Liver (tissue), 3 donors: ENCODE measurements at regions not wholly inside any gene's neighbourhood (a gene's known extent, or its start where the extent isn't known, plus 50 kb on each side); places are given as distances from the start of the nearest gene placed in this dataset.

Source experiments
- EGR1 ChIP-seq, 2 donors: IDR thresholded peaks; 2 replicates each; pipeline ENCODE4 v1.6.1; 2016 to 2018; ENCODE audit warnings: antibody characterized with exemption in 2 of 2, low read depth in 2 of 2
- FOXA1 ChIP-seq: IDR thresholded peaks from 2 replicates; pipeline ENCODE4 v1.6.1; 2016; ENCODE audit warnings: antibody characterized with exemption
- HNF4A ChIP-seq, 2 donors: conservative IDR thresholded peaks; 2 replicates each; pipeline ENCODE4 v1.6.1; 2016; ENCODE audit warnings: antibody characterized with exemption in 2 of 2, mild to moderate bottlenecking in 2 of 2
- JUND ChIP-seq, 2 donors: IDR thresholded peaks; 2 replicates each; pipeline ENCODE4 v1.6.1; 2016; ENCODE audit warnings: antibody characterized with exemption in 2 of 2
- NR2F2 ChIP-seq: IDR thresholded peaks from 2 replicates; pipeline ENCODE4 v1.6.1; 2016; ENCODE audit warnings: antibody characterized with exemption
- RAD21 ChIP-seq, 2 donors: IDR thresholded peaks; 2 replicates each; pipeline ENCODE4 v1.6.1; 2016; ENCODE audit warnings: antibody characterized with exemption in 2 of 2, mild to moderate bottlenecking in 2 of 2
- TAF1 ChIP-seq: conservative IDR thresholded peaks from 2 replicates; pipeline ENCODE4 v1.6.1; 2016; ENCODE audit warnings: antibody characterized with exemption, mild to moderate bottlenecking
- YY1 ChIP-seq: IDR thresholded peaks from 2 replicates; pipeline ENCODE4 v1.6.1; 2016; ENCODE audit warnings: antibody characterized with exemption, mild to moderate bottlenecking
- ZBTB33 ChIP-seq: IDR thresholded peaks from 2 replicates; pipeline ENCODE4 v1.6.1; 2016; ENCODE audit warnings: antibody characterized with exemption
- TF ChIP-seq, protein P1 (sequence below): fragments of 150-350 bp; IDR thresholded peaks from 2 replicates; pipeline ENCODE4 v1.5.1; 2017; ENCODE audit warnings: improper control_type of control experiment, low read depth, low read length; ENCODE audit not compliant: missing input control
- TF ChIP-seq, protein P2 (sequence below): IDR thresholded peaks from 2 replicates; pipeline ENCODE4 v1.6.1; 2016; ENCODE audit warnings: antibody characterized with exemption, mild to moderate bottlenecking
- TF ChIP-seq, protein P3 (sequence below): IDR thresholded peaks from 2 replicates; pipeline ENCODE4 v1.6.1; 2016; ENCODE audit warnings: antibody characterized with exemption
- TF ChIP-seq, protein P4 (sequence below): IDR thresholded peaks from 2 replicates; pipeline ENCODE4 v1.6.1; 2016; ENCODE audit warnings: antibody characterized with exemption
- donor health status: healthy.
- donor health status: healthy.

GRCh38 chr6:133067960-133068359, 173.2 kb upstream of the EYA4 start:
- TF ChIP-seq, protein P1, sequence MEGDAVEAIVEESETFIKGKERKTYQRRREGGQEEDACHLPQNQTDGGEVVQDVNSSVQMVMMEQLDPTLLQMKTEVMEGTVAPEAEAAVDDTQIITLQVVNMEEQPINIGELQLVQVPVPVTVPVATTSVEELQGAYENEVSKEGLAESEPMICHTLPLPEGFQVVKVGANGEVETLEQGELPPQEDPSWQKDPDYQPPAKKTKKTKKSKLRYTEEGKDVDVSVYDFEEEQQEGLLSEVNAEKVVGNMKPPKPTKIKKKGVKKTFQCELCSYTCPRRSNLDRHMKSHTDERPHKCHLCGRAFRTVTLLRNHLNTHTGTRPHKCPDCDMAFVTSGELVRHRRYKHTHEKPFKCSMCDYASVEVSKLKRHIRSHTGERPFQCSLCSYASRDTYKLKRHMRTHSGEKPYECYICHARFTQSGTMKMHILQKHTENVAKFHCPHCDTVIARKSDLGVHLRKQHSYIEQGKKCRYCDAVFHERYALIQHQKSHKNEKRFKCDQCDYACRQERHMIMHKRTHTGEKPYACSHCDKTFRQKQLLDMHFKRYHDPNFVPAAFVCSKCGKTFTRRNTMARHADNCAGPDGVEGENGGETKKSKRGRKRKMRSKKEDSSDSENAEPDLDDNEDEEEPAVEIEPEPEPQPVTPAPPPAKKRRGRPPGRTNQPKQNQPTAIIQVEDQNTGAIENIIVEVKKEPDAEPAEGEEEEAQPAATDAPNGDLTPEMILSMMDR, result no peak
- no peak for TF ChIP-seq TAF1
- TF ChIP-seq, protein P2, sequence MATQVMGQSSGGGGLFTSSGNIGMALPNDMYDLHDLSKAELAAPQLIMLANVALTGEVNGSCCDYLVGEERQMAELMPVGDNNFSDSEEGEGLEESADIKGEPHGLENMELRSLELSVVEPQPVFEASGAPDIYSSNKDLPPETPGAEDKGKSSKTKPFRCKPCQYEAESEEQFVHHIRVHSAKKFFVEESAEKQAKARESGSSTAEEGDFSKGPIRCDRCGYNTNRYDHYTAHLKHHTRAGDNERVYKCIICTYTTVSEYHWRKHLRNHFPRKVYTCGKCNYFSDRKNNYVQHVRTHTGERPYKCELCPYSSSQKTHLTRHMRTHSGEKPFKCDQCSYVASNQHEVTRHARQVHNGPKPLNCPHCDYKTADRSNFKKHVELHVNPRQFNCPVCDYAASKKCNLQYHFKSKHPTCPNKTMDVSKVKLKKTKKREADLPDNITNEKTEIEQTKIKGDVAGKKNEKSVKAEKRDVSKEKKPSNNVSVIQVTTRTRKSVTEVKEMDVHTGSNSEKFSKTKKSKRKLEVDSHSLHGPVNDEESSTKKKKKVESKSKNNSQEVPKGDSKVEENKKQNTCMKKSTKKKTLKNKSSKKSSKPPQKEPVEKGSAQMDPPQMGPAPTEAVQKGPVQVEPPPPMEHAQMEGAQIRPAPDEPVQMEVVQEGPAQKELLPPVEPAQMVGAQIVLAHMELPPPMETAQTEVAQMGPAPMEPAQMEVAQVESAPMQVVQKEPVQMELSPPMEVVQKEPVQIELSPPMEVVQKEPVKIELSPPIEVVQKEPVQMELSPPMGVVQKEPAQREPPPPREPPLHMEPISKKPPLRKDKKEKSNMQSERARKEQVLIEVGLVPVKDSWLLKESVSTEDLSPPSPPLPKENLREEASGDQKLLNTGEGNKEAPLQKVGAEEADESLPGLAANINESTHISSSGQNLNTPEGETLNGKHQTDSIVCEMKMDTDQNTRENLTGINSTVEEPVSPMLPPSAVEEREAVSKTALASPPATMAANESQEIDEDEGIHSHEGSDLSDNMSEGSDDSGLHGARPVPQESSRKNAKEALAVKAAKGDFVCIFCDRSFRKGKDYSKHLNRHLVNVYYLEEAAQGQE, result no peak
- TF ChIP-seq JUND (IDR thresholded peaks at IDR 0.05), result no peak
- no peak for TF ChIP-seq FOXA1
- no peak for TF ChIP-seq RAD21 (IDR thresholded peaks at IDR 0.05)
- no peak for TF ChIP-seq YY1
- no peak for TF ChIP-seq NR2F2
- TF ChIP-seq EGR1 (IDR thresholded peaks at IDR 0.05; ENCODE audit: low read depth in 2 of 2), result no peak
- TF ChIP-seq, protein P3, sequence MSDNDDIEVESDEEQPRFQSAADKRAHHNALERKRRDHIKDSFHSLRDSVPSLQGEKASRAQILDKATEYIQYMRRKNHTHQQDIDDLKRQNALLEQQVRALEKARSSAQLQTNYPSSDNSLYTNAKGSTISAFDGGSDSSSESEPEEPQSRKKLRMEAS, result no peak
- TF ChIP-seq, protein P4, sequence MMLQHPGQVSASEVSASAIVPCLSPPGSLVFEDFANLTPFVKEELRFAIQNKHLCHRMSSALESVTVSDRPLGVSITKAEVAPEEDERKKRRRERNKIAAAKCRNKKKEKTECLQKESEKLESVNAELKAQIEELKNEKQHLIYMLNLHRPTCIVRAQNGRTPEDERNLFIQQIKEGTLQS, result no peak
- no peak for TF ChIP-seq HNF4A (conservative IDR thresholded peaks at IDR 0.05)
- TF ChIP-seq ZBTB33, result no peak
